ENCODE measurements at regions not wholly inside any gene's neighbourhood (a gene's known extent, or its start where the extent isn't known, plus 50 kb on each side); places are given as distances from the start of the nearest gene placed in this dataset.
"Not testable (repeated sequence)": the region's sequence is repeated elsewhere in the genome, so short reads cannot be mapped to it uniquely, and the experiment has no call there.

DNA sequence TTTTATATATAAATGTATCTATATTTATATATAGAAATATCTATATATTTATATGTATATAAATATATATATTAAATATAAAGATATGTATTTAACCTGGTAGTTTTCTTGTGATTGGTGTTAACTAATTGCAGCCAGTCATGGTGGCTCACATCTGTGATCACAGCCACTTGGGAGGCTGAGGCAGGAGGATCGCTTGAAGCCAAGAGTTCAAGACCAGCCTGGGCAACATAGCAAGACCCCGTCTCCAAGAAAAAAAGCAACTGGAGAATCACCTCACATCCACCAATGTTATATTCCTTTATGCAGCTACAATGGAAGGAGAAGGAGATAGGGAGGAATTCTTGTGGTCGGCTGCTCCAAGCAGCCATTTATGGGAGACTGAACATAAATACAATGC, 224.9 kb downstream of the BAMBI start:
- no peak for DNase-seq

GRCh38 chr10:28903063-28903462, 225.7 kb downstream of the BAMBI start:
- no peak for DNase-seq

- DNase-seq: no peak
These were observed 226.4 kb downstream of the BAMBI start for GRCh38 chr10:28903736-28904135.

DNA sequence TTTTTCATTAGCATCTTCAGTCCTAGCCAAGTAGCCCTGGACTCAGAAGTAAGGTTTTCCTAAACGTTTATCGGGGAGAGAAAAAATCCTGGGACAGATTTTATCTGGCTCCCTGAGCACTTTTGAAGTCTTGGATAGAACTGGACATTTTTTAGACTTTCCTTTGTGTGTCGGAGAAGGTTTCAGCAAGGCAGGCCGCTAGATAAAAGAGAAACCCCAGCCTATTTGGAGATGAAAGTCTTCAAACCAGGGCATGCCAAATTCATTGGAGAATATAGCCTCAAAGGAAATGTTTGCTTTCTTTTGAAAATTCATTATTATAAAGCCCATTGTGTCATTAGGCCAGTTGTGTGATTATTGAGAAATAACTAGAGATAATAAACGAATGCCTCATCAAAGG, 228.1 kb downstream of the BAMBI start:
- DNase-seq: no peak

- no peak for DNase-seq
These were observed 228.7 kb downstream of the BAMBI start for GRCh38 chr10:28906011-28906411.

GRCh38 chr10:28906415-28906814, 229.1 kb downstream of the BAMBI start:
- no peak for DNase-seq

GRCh38 chr10:28906934-28907333, 229.6 kb downstream of the BAMBI start:
- no peak for DNase-seq

DNA sequence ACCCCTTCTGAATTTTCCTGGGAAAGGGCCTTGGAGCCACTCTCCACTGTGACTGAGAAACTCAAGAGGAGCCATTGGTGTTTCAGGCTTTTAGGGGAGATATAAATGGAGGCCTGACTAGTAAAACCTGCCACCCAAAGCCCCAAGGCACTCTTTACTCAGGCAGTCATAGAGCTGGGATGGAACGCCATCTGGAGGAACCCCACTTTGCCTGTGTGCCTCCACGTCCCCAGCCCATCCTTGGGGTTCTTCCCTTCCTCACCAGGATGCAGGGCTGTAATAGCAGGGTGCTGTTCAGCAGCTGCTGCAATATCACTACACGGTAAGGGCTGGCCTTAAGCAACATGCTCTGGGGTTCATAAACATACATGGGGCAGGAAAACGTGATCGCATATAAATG, 232.6 kb downstream of the BAMBI start:
- DNase-seq: no peak

- no peak for DNase-seq
These were observed 233.6 kb downstream of the BAMBI start for GRCh38 chr10:28910956-28911355.

- not testable (repeated sequence) for DNase-seq
These were observed 234.2 kb downstream of the BAMBI start for GRCh38 chr10:28911511-28911910.

DNA sequence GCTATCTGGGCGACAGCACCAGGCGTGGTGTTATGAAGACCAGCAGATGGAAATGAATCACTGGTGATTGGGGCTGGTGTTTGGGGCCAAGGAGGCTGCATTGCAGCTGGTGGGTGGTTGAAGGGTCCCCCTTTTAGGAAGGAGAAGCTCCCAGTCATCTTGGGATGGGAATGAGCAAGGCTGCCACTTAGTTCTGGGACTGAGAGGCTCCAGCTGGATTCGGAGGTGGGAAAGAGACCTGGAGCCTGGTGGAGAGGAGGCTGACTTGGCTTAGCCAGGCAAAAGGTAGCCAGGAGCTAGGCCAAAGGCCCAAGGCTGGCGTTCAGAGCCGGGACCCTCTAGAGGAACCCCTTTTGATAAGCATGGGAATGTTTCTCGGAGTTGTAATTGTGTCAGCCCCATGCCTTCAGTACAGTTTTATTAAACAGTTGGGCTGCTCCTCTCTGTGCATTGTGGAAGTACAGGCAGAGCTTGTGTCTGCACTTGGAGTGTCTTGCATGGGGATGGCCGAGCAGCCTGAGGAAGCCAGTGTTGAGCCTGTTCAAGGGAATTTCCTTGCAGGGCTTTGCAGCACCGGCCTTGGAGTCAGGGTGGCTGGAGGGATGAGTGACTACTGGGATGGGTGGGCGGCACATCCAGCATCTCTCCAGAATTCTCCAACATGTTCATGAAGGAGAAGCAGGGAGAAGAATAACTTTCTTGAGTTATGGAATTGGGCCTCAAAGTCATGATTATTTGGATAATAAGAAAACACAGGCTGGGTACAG, 234.9 kb downstream of the BAMBI start:
- no peak for DNase-seq

- no peak for DNase-seq
These were observed 236.3 kb downstream of the BAMBI start for GRCh38 chr10:28913436-28914237.

DNA sequence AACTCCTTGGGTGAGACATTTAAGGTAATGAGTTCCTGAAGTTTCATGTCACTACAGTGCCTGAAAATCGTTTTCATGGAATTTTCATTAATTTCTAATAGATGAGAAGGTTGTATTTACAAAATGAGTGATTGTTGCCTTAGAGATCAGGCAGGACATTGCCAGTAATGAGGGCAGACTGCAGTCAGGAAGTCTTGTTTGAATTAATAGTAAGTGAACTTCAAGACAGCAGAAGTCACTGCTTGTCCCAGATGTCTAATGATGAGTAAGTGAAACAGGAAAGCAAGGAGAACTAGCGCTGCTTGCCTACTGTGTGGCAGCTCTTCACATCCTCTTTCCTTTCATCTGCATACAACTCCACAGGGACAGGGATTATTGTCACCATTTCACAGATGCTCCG, 237.4 kb downstream of the BAMBI start:
- no peak for DNase-seq

DNA sequence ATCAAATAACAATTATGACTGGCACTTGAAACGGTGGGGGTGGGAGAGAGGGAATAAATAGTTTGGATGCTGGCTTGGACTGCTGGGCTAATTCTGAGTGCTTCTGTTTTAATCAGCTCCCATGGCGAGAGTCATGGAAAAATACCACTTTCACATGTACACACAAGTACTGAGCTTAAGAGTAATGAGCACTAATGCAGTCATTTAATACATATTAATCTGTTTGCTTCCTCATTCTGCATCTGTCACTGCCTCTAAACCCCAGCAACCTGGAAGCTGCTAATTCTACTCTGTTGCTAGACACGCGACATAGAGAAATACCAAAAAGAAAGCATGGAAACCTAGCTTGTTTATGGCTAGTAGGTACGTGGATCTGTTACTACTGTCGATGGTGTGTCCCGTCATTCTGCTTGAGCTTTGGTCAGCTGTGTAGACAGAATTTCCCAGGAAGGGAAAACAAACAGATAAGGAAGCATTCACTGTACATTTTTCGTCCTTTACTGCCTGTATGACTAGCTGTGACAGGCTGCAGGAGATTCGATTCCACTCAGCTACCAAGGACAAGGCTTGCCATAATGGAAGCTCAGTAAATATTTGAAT, 238.8 kb downstream of the BAMBI start:
- no peak for DNase-seq

- DNase-seq: no peak
These were observed 242.8 kb downstream of the BAMBI start for GRCh38 chr10:28920091-28920490.

GRCh38 chr10:28922127-28922526, 244.8 kb downstream of the BAMBI start:
- DNase-seq: no peak

- DNase-seq: no peak
These were observed 245.5 kb downstream of the BAMBI start for GRCh38 chr10:28922861-28923260.

GRCh38 chr10:28924717-28925116, 247.4 kb downstream of the BAMBI start:
- DNase-seq: no peak

DNA sequence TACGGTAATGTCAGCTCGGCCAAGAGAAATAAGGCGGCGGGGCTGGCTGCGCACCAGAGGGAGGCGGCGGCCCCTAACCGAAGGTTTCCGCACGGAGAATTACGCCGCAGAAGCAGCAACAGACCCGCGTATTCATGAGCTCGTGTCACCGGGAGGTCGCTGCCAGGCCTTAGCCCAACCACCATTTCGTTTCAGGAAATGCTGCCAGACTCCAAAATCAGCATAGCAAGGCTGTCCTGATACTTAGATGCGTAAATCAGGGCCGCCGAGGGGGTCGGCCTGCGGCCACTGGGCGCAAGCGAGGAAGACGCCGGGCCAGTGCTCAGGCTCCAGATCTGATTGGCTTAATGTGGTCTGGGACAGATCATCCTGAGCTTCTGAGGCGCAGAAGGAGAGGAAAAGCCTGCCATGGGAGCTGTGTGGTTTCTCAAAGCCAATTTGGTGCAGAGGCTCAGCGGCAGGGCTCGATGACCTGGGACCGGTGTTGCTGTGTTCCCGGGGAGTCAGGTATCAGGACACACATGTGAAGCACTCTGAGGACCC, 247.9 kb downstream of the BAMBI start:
- peak; percentile 72 for DNase-seq

- DNase-seq: no peak
These were observed 249.6 kb downstream of the BAMBI start for GRCh38 chr10:28926932-28927331.

- no peak for DNase-seq
These were observed 251.2 kb downstream of the BAMBI start for GRCh38 chr10:28928484-28928883.

DNA sequence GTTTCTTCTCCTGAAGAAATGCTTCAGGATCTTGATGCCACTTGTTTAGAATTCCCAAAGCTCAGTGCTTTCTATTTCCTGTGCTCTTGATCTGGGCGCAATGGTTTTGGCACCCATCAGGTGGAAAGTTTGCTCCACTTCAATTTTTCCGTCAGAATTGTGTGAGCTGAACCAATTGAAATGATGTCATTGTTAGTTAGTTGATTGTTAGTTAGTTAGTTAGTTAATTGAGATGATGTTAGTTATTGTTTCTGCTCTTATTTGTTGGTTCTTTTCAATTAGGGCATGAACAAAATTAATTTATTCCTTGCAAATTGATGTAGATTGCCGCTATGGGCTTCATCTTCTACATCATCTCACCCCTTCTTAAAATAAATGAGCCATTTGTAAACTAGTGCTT, 252.6 kb downstream of the BAMBI start:
- no peak for DNase-seq

Measured in right hindlimb (tissue), 1 donor.